Activated effector memory CD4-positive, alpha-beta T cell treated with anti-CD3 and anti-CD28 coated beads, Interleukin-2, amount 50 U/mL, for 16 hours (primary cell): ENCODE measurements at regions not wholly inside any gene's neighbourhood (a gene's known extent, or its start where the extent isn't known, plus 50 kb on each side); places are given as distances from the start of the nearest gene placed in this dataset.

Experiments used
- DNase-seq: peaks from one replicate; pipeline ENCODE4 v3.0.0-alpha.2; 2020

DNA sequence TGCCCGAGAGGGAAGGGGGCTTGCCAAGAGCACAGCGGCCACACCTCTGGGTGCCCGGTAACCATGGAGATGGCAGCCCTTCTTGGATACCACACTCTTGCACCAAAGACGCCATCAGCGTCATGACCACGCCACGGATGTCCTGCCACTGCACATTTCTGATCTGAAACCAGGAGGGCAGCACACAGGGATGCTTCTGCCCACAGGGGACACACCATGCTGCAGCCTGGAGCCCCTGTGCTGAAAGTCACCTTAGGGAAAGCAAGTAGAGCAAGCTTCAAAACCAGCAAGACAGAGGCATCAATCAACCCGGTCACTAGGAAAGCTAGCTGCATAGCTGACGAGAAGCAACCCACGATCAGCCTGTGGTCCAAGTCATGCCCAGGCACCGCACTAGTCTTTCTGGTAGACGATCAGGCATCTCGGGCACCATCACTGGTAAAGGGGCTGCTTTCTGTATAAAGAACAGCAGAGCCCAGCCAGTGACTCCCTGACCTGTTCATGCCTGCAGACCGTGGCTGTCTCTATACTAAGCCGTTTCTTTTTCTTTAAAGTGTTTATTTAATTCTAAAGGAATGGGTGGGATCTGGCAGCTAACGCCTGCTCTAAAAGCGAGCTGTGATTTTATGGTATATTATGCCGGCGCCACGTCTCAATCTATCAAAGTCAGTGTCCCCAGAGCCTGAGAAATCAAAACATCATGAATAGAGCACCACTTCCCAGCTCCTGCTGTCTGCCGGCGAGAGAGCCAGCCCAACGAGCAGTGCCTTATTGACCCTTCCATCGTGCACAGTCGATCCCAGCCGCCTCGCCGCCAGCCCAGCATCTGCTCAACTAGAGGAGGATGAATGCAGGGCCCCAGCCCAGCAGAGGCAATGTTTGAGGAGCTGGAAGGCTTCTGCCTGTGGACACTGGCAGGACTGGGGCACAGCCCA lies 244.7 kb downstream of the RBFOX3 start:
- no peak for DNase-seq

DNA sequence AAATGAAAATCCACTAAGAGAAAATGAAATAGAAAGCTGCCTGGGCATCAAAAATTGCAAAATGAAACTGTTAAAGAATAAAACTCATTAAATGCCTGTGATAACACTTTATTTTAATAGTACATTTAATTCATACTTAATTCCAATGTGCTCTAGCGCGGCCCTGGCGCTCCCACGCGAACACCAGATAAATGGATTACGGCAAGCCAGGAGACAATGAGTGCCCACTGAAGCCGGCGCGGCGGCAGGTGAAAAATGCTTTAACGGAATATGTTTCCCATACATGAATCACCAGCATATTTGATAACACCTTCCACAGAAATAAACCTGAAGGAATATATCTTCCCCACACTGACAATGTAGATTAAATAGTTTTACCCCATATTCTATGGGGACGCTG lies 245.5 kb downstream of the RBFOX3 start:
- no peak for DNase-seq

DNA sequence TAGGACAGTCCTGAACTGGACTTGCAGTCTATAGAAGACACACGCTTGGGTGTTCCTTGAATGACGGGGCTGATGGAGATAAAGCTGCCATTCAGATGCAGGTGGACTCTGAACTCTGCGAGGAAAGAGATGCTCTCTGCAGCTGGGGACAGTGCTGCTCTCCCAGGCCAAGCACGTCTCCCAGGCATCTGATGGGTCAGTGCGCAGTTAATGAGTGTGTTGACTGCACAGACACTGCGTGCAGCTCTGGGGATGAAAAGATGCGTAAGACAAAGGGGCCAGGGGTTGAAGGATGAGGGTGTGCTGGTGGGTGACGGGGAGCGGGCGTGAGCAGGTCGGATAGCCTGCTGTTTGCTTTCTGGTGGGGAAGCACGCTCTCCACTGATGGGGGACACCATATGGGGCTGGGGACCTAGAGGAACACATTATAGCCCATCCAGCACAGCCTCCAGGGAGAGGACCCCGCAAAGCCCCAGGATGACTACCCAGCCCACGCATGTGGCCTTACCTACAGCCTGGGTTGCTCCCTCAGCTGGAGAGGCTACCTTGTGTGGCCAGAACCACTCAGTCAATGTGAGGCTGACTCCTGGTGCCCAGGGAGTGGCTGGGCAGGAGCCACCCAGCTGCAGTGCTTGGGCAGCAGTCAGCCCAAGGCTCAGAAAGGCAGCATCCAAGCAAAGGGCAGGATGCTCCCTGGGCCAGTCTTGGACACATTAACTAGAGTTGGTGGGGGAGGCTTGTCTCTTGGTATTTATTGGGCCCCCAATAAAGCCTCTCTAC lies 246.3 kb downstream of the RBFOX3 start:
- no peak for DNase-seq

DNA sequence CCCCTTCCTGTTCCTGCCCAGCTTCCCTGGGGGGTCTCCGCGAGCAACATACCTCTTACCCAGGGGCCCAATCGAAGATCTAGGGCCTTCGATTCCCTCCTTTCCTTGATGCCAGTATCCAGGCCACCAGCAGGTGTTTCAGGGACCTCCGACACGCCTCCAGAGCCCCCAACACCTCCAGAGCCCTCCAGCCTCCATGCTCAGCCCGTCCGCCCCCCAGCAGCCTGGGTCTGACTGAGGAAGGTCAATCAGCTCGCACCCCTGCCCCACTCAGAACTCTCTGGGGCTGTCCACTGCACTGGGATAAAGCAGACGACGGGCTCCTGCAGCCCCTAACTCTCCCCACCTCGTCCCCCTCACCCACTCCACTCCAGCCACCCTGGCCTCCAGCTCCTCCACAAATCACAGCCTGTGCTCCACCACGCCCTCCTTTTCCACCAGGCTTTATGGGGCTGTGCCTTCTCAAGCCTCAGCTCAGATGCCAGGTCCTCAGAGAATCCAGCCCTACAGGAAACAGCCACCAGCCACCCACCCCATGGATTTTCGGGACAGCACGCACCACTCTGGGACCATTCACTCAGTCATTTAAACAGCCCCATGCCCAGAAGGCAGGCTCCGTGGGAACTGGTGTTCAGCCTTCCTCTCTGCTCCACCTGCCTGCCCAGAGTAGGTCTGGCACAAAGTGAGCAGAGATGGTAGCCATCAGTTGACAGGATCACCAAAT lies 247.1 kb downstream of the RBFOX3 start:
- DNase-seq: no peak

DNA sequence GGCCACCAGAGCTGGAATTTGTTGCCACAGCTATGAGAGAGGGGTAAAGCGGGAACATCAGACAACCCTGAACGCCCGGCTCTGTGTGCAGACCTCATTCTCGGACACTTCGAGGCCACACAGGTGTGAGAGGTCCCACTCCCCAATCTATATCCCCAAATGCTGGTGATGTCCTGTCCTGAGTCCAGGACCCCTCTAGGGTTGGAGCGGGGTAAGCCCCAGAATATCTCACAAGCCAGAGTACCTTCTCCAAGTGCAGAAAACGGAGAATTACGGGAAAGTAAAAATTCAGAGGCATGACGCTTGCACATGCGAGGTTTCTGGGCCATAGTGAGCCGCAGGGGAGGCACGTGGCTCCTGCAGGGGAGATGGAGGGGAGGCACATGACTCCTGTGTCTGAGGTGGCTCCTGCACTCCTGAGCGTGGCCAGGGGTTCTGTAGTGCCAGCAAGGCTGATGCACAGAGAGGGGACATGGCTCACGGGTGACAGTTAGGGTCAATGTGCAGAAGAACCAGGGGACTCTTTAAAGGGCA lies 248.0 kb downstream of the RBFOX3 start:
- no peak for DNase-seq

DNA sequence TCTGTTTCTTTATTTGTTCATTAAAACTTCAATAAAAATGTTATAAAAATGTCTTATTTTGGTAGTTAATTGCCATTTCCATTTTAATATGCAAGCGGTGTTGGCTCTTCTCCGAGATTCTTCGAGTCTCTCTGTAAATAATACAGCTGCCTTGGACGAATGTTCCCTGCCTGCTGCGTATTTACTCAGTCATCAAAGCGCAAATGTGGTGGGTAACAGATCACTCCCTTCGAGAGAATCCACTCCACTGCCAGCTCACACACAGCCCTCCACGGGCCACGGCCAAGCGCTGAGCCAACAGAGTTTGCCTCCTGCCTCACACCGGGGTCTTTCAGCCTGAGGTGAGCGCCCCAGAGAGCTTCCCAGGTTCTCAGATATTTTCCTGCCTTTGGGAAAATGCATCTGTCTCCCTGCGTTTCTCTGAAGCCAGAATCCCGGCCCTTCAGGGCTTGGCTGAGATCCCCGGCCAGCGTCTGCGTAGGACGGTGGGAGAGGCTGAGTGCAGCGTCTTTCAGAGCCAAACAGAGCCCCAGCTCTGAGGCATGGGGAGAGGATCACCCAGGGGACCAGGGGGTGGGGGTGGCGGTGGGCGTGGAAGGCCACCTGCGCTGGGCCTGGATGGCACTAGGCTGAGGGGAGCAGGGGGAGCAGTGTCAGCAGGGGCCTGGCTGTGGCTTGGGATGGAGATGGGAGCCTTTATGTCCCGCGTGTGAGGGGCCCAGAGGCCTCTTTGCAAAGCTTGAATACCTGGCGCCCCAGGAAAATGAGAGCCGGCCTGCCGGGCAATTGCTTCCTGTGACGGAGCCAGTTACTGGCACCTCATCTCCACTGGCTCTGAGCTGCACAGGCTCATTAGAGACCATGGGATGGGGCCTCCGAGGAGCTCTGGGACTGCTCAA lies 248.7 kb downstream of the RBFOX3 start:
- DNase-seq: no peak

DNA sequence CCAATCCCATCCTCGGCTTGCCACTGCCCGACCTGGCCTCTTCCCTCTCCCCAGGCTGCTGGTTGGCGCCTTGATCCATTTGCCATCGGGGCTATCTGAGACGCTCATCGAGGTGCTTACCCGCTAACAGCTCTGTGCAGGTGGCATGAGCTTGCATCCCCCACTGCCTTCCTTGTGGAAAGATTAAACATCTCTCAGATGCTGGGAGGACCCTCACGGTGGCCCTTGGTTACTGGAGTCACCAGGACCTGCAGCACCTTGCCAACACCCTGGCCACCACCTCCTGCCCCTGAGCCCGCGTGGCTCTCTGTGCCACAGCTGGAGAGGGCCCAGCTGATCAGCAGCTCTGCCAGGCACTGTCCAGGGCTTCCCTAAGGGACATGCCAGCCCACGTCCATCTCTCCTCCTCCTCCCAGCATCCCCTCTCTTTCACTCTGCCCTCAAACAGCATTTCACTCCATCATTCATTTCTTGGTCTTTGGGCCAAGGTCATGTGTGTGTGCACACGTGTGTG lies 249.6 kb downstream of the RBFOX3 start:
- DNase-seq: no peak

DNA sequence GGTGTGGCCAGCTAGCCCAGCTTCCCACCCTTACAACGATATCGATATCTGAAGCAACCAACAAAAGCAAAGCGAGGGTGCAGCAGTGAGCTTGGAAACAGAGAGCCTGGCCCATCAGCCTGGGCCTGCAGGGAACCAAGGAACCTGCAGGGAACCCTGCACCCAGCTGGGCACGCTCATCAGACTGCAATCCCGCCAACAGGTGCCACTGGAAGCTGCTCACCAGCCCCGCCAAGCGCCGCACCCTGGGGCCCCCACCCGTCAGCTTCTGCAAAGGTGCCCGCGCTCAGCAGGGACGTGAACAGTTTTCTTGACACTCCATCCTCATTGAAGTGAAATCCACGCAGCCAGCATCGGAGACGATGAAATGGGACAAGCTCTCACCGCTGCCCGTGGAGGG lies 250.7 kb downstream of the RBFOX3 start:
- no peak for DNase-seq

DNA sequence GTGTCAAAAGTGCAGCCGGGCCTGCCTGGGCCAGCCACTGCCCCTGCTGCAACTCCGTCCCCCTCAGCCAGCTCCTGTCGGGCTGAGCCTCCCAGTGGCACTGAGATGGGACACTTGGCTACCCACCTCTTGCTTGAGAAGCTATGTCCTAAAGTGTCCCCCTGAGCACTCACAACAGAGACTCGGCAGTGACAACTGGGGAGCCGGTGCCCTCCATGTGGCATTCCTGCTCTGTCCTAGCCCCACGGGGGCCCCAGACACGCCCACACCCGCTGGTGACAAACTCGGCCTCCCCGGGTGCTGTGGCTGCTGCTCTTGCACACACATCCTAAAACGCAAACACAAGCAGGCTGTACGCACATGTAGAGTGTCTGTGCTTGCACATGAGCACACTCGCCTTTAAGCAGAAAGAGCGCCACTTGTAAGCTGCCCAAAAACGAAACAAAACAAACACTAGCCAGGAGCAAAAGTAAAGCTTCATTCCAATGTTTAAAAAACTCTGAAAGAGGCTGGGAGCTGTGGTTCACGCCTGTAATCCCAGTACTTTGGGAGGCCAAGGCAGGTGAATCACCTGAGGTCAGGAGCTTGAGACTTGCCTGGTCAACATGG lies 253.9 kb downstream of the RBFOX3 start:
- DNase-seq: no peak

DNA sequence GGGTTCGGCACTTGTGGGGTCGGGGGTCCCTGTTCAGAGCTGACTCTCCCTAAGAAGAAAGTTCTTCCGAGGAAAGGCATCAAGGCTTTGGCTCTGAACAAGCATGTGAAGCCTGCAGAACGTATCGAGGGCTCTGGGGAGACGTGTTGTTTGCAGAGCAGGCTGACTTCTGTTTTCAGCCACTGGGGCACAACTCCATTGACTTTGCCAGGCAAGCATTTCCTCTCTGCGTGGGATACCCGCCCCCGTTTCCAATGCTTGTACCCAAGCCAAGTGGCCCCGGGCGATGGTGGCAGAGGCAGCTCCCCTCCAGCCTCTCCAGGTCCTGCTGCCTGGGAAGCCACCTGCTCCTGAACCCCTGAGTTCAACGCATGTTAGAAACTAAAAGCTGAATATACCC lies 255.7 kb downstream of the RBFOX3 start:
- DNase-seq: no peak

DNA sequence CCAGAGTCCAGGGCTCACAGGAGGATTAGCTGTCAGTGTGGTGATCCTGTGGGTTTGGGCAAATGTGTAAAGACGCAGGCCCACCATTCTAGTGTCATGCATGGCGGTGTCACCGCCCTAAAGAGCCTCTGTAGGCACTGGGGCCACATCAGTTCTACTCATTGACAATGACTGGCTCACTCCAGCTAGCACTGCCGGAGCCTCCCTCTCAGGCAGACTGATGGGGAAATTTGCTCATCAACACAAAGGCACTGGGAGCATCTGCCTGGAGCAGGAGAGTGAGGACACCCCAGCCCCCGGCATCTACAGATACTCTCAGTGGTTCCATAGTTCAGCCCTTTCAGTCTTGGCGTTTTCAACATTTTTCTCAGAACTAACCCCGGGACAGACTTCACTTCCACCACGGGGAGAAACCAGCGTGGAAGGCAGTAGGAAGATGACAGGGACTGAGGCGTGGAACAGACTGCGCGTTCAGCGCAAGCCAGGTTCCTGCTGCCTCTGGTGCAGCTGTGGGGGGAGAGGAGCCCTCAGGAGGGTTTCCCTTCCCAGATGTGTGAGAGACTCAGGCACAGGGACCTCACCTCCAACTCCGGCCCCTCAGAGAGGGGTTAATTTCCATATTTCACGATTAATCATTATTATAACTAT lies 256.6 kb downstream of the RBFOX3 start:
- DNase-seq: no peak

DNA sequence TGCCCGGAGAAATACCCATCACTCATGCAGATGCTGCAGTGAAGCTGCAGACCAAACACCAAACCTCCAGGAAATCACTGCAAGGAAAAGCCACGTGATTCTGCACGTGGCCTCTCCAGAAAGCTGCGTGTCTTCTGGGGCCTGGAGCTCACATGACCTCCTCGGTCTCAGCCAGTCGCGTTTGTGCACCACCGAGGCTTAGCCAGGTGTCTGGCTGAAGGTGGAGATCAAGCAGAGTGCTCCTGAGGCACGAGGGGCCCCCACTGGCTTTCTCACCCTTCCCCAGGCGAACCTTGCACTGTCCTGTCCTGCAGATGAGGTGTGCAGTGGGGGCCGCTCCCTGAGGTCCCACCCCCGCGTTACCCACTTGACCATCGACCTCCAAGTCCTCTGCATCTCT lies 257.3 kb downstream of the RBFOX3 start:
- no peak for DNase-seq

DNA sequence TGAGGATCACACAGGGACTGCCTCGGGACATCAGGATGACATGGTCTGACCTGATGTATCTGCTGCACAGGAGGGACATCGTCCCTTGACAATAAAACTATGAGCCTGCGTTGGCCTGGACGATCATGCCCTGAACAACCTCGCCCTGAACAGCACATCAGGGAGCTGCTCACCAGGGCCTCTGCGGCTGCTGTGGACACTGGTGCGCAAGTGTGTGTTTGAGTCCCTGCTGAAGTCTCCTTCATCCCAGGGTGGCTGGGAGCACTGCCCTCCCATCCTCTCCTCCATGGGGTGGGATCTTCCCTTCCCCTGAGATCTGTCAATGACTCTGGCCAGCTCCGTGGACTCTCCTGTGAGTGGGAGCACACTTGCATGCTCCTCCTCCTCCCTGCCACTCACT lies 257.8 kb downstream of the RBFOX3 start:
- DNase-seq: no peak

DNA sequence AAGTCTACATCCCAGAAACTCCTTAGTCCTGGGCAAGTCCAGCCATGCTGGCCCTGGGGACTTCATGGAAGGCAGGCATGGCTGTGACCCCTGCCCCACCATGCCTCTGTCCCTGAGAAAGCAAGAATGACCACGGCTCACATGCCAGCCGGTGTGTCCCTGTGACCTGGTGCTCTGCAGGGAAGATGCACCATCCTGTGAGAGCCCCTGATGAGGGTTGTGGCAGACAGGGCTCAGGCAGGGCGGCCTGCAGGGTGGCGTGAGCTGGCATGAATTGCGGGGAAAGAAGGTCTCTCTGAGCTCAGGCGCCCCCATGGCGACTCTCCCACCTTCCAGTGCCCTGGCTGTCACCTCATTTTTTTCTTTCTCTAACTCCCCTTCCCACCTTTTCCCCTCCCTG lies 260.3 kb downstream of the RBFOX3 start:
- DNase-seq: no peak

DNA sequence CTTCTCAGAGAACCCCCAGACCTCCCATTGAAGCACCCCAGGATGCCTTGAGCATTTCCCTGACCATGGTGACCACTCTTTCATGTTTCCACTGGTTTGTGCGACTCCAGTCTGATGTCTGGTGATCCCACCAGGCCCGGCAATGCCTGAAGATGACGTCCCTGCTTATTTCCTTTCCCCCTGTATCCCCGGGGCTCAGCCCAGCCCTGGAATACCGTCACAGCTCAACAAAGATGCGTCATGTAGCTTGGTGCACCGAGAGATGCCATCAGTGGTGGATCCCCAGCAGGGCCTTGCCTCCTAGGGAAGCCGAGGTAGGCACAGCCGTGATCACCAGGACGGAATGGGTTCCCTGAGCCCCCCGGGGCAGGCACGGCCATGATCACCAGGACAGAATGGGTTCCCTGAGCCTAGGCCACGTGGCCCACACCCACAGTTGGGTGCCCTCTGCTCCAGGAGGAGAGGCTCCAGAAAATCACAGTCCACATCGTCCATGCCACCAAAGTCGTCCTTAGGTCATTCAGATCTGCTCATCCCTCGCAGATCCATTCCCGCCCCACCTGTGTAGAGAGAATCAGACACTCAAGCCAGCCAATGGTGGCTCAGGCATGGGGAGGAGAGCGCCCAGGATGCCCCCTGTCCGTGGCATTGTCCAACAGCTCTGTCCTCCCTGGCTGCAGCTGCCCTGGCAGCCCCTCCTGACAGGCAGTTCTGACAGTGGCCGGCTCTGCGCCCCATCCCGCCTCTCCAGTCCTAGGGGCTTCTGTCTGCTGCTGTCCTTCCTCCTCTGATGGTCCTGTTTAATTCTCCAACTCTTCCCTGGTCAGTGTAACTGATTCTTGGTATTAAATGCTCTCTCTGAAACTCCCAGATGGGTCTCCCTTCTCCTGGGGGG lies 261.1 kb downstream of the RBFOX3 start:
- DNase-seq: no peak

DNA sequence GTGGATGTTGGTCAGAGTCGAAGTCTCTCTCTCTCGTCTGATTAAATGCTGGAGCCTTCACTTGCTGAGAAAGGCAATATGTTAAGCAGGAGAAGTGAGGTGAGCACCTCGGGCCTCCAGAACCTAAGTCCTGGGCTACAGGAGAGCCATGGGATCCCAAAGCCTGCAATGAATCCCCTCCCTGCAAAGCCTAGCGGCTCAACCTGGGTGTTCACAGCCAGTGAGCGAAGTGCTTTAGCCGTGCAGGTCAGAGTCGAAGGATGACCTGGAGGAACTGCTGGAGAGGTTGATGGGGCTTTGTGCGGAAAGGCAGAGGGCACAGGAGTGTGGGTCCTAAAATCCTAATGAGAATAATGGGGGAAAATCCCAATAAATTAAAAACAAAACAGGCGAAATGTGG lies 267.8 kb downstream of the ENGASE start:
- DNase-seq: no peak

DNA sequence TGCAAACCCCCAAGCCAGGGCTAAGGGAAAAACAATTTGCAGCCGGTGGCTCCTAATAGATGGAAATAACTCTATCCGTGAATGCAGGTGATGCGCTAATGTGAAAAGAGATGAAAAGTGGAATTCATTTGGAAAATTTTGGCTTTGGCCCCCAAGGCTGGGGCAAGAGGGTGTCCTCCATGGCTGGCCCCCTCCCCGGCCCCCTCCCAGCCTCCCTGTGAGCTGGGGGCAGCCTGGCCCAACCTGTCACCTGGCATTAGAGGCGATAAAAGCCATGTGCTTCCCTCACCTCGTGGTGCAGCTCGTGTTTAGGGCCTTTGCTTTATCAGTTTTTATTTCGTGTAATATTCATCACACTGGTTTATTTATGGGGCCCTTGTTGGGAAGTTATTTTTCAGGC lies 267.2 kb downstream of the ENGASE start:
- DNase-seq: no peak

DNA sequence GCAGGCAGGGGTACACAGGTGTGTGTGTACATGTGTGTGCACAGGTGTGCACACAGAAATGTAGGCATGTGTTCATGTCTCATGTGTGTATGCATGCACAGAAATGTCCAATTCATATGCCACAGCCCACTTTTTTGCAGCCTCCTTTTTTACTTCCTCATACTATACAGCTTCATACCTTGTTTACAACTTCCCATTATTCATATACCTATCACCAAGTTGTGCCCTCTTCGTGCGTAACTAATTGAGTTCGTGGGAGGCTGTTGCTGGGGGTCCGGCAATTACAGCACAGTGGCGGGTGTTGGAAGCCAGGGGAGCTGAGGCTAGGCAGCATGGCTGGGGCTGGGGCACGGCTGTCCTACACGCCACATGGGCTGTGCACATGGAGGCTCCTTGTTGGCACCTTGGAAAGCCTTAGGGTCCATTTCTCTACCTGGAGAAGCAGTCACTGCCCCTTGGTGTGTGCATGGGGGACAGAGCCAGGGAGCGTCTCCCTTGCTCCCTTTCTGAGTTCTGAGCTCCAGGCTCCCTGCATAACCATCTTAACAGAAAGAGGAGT lies 266.7 kb downstream of the ENGASE start:
- DNase-seq: no peak
